ENCODE measurements at regions not wholly inside any gene's neighbourhood (a gene's known extent, or its start where the extent isn't known, plus 50 kb on each side); places are given as distances from the start of the nearest gene placed in this dataset.
A peak's percentile ranks its signal among the peaks of the same experiment; 100 is the strongest.
"Not testable (repeated sequence)": the region's sequence is repeated elsewhere in the genome, so short reads cannot be mapped to it uniquely, and the experiment has no call there.

DNA sequence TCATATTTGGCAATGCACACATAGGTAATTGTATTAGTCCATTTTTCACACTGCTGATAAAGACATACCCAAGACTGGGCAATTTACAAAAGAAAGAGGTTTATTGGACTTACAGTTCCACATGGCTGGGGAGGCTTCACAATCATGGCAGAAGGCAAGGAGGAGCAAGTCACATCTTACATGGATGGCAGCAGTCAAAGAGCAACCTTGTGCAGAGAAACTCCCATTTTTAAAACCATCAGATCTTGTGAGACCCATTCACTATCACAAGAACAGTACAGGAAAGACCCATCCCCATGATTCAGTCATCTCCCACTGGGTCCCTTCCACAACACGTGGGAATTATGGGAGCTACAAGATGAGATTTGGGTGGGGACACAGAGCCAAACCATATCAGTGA is 123.2 kb downstream of the KBTBD2 start:
- not testable (repeated sequence) for ATAC-seq; DNase-seq (ENCODE audit: missing footprints)
- intact Hi-C loops (cut with DNase I), result loop anchor here (10.0 kb wide), 1 partner anchor 336 kb away; the partner anchor contains the start of gene RP9

DNA sequence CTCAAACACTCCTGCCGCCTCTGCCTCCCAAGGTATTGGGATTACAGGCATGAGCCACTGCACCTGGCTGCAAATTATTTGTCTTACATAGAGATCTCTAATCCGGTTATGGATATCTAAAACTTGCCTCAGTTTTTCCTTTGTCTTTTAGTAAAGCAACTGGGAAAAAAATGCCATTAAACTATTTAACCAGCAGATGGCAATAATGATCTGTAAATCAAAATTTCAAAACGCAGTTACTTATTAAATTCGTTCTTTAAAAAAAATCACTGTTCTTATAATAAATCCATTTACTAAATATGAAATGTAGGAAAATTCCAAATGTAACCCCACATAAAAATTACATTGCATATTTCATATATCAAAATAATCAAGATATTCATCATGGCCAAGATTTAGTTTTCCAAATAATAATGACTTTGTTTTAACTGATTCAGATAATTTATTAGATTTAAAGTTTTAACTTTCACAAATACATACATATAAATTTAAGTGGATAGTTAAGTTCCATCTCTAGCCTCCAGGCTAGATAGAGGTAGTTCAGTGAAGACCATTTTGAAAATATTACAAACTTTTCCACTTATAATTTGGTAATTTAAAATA is 125.8 kb downstream of the KBTBD2 start:
- intact Hi-C loops (cut with DNase I), result loop anchor here (10.0 kb wide), 1 partner anchor 339 kb away; the partner anchor contains the start of gene RP9
- not testable (repeated sequence) for ATAC-seq; DNase-seq (ENCODE audit: missing footprints)

DNA sequence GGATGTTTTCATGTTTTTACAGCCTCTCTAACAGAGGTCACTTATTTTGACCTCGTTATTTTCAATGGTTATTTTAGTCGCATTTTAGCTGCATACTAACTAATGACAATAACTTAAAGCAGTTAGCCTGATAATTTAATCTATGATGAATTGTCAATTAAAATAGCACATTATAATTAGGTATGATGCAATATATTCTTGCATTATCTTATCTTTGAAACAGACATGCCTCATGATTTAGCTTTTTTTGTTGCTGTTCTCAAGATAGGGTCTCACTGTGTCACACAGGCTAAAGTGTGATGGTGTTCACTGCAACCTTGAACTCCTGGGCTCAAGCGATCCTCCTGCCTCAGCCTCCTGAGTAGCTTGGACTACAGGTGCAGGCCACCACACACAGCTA is 126.4 kb downstream of the KBTBD2 start:
- intact Hi-C loops (cut with DNase I), result loop anchor here (10.0 kb wide), 1 partner anchor 340 kb away; the partner anchor contains the start of gene RP9
- no peak for ATAC-seq
- no peak for DNase-seq (ENCODE audit: missing footprints)

DNA sequence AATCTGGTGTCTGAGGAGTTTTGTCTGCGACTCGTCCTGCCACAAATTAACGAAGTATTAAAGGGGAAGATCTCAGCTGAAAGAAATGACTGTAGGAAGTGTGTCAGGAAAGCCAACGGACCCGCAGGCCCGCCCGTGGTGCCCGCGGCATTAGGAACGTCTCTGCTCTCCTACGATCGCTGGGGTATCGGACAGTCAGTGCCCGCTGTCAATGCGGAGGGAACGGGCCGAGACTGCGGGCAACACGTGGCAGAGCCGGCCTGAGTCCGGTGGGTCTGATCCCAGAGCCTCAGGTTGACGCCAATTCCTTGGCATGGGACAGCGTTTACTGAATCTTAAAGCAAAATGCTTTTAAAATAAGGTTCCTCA is 128.7 kb downstream of the KBTBD2 start:
- intact Hi-C loops (cut with DNase I), result loop anchor here (10.0 kb wide), 1 partner anchor 342 kb away; the partner anchor contains the start of gene RP9
- ATAC-seq (no peak), DNase-seq (ENCODE audit: missing footprints) (no peak)

DNA sequence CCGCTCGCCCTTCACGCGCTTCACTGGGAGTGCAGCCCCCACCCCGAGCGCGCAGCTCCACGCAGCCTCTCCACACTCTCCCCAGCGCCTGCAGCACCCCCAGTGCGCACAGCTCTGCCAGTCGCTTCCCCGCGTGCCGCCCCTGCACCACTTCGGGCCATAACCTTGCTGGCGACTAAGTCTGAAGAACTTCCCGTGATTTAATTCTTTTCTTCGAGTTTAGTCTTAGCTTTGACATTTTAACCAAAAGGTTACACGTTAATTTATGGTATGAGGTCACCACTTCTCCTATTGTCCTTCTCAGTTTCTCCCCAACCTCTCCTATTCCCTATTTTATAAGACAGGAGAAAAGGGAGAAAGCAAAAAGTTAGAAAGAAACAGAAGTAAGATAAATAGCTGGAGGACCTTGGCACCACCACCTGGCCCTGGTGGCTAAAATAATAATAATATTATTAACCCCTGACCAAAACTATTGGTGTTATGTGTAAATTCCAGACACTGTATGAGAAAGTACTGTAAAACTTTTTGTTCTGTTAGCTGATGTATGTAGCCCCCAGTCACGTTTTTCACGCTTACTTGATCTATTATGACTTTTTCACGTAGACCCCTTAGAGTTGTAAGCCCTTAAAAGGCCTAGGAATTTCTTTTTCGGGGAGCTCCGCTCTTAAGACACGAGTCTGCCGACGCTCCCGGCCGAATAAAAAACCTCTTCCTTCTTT is 129.2 kb downstream of the KBTBD2 start:
- ATAC-seq; DNase-seq (ENCODE audit: missing footprints): not testable (repeated sequence)
- intact Hi-C loops (cut with DNase I), result loop anchor here (10.0 kb wide), 1 partner anchor 342 kb away; the partner anchor contains the start of gene RP9

DNA sequence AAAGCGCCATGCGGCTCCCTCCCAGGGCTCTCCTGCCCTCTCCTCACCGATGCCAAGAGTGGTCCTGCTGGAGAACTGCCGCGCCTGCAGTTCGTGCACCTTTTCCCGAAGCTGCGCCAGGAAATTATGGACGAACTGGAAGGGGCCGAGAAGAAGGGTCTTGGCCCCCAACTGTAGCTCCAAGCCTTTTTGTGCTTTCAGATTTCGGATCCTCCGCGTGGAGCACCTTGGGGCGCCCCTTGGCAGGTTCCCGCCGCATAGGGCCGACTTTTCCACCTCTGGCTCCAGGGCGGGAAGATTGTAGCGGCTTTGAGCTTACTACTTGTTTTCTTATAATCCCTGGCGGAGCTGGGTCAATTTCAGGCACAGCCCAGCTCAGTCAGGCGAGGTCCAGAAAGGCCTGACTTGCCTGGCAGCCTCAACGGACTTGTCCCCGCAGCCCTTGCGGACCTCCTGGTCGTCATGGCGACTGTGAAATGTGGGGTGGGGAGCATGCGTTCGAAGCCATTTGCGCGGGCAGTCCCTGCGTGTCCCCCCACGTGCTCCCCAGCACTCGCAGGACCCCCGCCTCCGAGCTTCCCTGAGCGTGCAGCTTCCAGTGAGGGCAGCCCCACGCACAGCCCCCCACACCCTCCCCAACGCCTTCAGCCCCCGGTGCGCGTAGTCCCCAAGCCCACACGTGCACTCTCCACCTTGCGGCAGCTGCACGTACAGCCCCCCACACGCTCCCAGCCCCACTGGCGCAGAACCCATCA is 129.9 kb downstream of the KBTBD2 start:
- intact Hi-C loops (cut with DNase I), result loop anchor here (10.0 kb wide), 1 partner anchor 343 kb away; the partner anchor contains the start of gene RP9
- ATAC-seq, result no peak
- DNase-seq (ENCODE audit: missing footprints), result no peak

DNA sequence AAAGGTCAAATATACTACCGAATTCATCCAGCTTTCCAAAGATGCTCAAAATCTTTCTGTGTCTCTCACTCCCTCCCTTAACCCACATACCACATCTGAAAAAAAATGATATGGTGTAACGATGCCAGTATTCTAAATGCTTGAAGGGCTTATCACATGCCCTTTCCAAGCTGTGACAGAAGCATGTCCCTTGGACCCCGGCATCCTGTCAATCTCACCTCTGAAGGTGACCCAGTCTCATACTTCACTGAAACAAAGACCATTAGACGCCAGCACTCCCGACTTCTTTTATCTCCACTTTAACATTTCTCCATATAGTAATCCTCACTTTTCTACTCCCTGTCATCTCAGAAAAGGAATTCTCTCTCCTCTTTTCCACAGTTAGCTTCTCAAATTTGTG is 130.8 kb downstream of the KBTBD2 start:
- not testable (repeated sequence) for ATAC-seq; DNase-seq (ENCODE audit: missing footprints)
- intact Hi-C loops (cut with DNase I), result loop anchor here (10.0 kb wide), 1 partner anchor 344 kb away; the partner anchor contains the start of gene RP9

DNA sequence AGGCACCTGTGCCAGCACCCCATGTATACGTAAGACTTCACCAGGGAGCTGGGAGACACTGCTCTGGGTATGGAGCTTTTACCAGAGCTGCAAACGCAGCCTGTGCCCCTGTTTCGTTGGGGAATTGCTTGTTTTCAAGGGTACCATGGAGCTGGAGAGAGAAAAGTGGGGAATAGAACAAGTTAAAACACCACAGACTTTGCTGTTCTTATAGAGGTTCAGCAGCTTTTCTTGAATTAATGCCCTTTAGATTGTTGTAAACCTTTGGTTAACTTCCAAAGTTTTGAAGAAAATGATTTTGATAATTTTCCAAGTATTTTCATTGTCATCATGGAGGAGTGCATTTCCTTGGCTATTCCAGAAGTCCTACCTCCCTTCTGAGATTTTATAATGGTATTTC is 131.7 kb downstream of the KBTBD2 start:
- not testable (repeated sequence) for ATAC-seq; DNase-seq (ENCODE audit: missing footprints)
- intact Hi-C loops (cut with DNase I), result loop anchor here (10.0 kb wide), 1 partner anchor 345 kb away; the partner anchor contains the start of gene RP9

DNA sequence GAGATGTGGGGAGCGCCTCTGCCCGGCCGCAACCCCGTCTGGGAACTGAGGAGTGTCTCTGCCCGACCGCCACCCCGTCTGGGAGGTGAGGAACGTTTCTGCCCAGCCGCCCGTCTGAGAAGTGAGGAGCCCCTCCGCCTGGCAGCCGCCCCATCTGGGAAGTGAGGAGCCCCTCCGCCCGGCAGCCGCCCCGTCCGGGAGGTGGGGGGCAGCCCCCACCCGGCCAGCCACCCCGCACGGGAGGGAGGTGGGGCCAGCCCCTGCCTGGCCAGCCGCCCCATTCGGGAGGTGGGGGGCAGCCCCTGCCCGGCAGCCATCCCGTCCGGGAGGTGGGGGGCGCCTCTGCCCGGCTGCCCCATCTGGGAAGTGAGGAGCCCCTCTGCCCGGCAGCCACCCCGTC is 137.7 kb downstream of the KBTBD2 start:
- DNase-seq (ENCODE audit: missing footprints); intact Hi-C loops (cut with DNase I); ATAC-seq: not testable (repeated sequence)

DNA sequence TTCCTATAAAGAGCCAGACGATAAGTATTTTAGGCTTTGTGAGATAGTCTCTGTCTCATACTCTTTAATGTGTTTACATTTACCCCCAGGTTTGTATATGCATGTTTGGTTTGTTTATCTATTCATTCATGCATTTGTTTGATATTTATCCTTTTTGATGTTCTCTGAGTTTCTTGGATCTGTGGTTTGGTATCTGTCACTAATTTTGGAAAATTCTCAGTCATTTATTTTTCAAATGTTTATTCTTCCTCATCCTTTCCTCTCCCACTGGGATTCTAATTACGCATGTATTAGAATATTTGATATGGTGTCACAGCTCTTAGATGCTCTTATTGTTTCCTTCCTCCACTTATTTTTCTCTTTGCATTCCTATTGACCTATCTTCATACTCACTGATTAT is 143.2 kb downstream of the KBTBD2 start:
- DNase-seq (ENCODE audit: missing footprints); intact Hi-C loops (cut with DNase I); ATAC-seq: not testable (repeated sequence)

DNA sequence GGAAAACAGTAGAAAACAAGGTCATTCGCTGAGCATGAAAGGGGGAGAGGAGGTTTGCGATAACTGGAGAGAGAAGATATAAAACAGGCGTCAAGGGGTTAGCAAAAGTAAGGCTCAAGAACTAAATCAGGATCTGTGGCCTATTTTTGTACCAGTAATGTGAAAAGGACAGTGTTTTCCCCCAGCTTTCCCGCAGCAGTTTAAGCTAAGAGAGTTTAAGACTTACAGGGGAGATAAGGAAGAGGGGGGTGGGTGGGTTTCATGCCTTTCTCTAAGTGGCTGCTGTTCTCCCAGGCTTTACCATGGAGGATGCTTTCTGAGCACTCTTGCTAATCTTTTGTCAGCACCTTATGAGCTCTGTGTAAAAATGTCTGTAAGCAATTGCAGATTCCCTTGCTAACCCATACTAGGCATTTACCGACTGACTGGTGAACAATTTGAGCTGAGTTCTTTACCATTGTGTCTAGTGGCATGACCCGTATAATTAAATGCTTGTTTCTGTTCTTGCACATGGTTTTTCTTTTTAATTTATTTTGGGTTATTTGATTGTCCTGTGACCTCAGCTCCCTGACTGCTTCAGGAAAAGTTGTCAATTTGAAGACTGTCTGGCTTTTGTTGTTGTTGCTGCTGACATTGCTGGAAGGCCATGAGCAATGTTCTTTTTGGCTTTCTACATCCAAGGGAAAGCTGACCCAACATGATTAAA is 144.0 kb downstream of the KBTBD2 start:
- DNase-seq (ENCODE audit: missing footprints); ATAC-seq; intact Hi-C loops (cut with DNase I): not testable (repeated sequence)

DNA sequence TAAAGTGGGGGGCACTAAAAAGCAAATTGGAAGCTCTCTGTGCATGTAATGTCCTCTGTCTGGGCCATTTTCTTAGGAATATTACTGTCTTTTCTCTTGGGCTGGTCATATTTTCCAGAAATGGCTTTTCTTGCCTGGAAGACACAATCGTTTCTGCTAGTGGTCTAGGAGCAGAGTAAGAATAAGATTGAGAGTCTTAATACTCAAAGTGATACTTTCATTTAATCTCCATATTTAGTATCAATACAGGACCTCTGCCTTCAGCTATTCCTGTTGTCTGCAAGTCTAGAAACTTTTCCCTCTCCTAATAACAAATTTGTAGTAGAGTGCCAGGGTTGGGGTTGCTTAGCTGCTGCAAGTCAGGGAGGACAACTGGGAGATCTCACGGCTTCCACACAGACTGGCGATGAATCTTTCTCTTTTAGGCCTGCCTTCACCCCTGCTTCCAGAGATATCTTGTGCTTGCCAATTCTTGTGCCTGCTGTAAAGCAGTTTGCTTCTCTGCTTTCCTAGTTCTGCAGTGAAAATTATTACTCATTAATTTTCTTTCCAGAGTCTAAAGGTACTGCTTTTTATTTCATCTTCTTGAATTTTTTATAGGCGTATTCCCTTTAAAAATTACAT is 149.6 kb downstream of the KBTBD2 start:
- ATAC-seq, result peak; percentile 59
- intact Hi-C loops (cut with DNase I); DNase-seq (ENCODE audit: missing footprints): not testable (repeated sequence)

DNA sequence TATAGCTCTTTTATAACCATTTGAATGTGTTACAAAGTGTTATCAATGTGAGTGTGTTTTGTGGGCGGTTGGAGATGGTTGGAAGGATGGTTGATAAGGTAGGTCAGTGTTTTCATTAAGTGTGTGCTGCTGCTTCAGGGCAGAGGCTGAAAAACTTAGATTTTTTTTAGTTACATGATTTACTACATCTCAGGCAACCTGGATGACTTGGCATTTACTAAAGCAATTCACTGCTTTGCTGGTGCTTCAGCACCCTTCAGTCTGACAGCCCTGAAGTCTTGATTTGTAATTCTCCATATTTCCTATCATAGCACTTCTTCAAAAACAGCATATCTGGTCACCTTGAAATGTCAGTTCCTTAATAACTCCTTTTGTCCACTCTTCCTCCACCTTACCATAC is 151.8 kb downstream of the KBTBD2 start:
- DNase-seq (ENCODE audit: missing footprints); ATAC-seq; intact Hi-C loops (cut with DNase I): not testable (repeated sequence)

DNA sequence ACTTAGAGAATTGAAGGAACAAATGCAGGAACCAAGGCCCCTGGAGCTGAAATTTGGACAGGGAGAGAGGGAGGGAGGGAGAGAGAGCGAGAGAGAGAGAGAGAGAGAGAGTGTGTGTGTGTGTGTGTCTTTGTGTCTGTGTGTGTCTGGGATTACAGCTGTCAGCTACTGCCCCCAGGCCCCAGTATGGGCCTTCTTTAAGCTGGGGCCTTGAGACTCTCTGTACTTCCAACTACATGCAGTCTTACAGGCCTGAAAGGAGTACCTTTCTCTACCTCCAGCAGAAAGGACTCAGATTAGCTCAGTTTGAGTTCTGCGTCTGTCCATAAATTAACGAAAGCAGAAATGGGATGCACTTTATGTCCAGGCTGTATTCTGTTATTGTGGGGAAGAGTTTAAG is 153.2 kb downstream of the KBTBD2 start:
- ATAC-seq; intact Hi-C loops (cut with DNase I); DNase-seq (ENCODE audit: missing footprints): not testable (repeated sequence)

DNA sequence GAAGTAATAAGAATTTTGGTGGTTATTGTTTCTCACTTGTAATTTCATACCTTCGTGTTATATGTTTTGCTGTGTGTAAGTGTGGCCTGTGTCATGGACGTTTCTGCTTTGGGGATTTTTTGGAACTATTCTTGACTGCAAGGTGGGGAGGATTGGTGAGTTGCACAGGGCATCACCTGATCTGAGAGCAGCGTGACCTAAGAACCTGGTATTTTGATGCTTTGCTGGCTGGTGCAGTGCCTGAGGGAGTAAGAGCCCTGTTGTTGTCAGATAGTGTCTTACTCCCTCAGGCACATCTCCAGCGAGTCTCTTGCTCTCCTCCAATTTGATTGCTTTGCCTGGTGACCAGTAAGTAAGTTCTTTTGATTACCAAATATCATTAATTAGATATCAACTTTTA is 158.8 kb downstream of the KBTBD2 start:
- DNase-seq (ENCODE audit: missing footprints); ATAC-seq; intact Hi-C loops (cut with DNase I): not testable (repeated sequence)

DNA sequence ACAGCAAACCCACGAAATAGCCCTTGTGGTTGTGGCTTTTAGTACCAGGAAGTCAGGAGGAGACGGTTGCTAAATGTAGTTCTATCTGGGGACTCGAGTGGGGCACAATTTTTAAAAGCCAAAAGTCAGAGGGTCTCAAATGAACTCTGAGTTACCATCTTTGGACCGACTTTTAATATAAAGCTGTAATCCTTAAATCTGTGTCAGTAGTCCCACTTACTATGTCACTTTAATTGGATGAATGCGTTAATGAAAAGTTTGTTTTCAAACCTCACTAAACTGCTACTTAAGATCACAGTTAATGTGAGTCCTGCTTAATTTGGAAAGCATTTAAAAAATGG is 162.3 kb downstream of the KBTBD2 start:
- DNase-seq (ENCODE audit: missing footprints); intact Hi-C loops (cut with DNase I): not testable (repeated sequence)
- peak; percentile 2 for ATAC-seq

DNA sequence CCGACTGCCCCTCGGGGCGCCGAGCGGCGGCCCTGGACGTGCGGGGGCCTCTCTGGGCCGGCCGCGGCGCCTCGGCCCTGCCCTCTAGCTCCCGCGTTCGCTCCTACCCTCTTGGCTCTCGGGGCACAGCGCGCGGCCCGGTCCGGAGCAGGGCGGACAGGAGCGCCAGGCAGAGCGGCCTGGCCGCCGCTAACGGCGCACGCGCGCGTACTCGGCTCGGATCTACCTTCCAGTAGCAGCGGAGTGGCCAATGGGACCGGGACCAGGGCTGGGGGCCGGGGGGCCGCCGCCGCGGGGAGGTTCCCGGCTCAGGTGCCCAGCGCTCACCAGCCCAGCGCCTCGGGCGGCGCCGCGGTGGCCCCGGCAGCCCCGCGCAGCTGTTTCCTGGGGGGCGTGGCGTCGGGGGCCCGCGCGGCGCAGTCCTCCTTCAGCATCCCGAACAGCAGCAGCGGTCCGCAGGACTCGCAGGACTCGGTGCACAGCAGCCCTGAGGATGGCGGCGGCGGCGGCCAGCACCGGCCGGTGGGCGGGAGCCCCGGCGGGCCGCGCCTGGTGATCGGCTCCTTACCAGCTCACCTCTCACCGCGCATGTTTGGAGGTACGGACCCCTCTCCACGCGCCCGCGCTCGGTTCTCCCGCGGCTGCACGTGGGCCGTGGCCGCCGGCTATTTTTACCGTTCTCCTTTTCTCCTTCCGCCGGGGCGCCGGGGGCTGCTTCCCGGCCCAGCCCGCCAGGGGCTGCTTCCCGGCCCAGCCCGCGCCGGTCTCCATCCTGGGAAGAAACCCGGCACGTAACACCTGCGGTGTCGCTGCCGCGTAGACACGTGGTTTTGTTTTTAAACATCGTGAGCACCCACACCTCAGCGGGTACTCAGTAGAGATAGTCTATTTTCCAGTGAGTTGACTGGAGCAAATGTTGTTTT is 162.9 kb downstream of the KBTBD2 start:
- peak; percentile 88 for DNase-seq (ENCODE audit: missing footprints)
- intact Hi-C loops (cut with DNase I), result not testable (repeated sequence)
- peak; percentile 86 for ATAC-seq
